C4-2B (cell line): ENCODE measurements at regions not wholly inside any gene's neighbourhood (a gene's known extent, or its start where the extent isn't known, plus 50 kb on each side); places are given as distances from the start of the nearest gene placed in this dataset.

Experiments
- H3K27ac ChIP-seq: fragments of 450-650 bp; 2 replicates; pipeline ENCODE4 v1.5.1; 2017
- ZFX ChIP-seq: fragments of 450-650 bp; IDR thresholded peaks from 2 replicates; pipeline ENCODE4 v1.6.1; 2017
- TF ChIP-seq, protein P1 (sequence below): fragments of 450-650 bp; conservative IDR thresholded peaks from 2 replicates; pipeline ENCODE4 v1.5.1; 2017; ENCODE audit warnings: mild to moderate bottlenecking

- H3K27ac ChIP-seq = no peak overlapping the region
- TF ChIP-seq, protein P1, sequence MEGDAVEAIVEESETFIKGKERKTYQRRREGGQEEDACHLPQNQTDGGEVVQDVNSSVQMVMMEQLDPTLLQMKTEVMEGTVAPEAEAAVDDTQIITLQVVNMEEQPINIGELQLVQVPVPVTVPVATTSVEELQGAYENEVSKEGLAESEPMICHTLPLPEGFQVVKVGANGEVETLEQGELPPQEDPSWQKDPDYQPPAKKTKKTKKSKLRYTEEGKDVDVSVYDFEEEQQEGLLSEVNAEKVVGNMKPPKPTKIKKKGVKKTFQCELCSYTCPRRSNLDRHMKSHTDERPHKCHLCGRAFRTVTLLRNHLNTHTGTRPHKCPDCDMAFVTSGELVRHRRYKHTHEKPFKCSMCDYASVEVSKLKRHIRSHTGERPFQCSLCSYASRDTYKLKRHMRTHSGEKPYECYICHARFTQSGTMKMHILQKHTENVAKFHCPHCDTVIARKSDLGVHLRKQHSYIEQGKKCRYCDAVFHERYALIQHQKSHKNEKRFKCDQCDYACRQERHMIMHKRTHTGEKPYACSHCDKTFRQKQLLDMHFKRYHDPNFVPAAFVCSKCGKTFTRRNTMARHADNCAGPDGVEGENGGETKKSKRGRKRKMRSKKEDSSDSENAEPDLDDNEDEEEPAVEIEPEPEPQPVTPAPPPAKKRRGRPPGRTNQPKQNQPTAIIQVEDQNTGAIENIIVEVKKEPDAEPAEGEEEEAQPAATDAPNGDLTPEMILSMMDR = no peak
- TF ChIP-seq ZFX = no peak
These were observed 296.7 kb upstream of the DACH1 start for GRCh38 chr13:72163678-72164077.

DNA sequence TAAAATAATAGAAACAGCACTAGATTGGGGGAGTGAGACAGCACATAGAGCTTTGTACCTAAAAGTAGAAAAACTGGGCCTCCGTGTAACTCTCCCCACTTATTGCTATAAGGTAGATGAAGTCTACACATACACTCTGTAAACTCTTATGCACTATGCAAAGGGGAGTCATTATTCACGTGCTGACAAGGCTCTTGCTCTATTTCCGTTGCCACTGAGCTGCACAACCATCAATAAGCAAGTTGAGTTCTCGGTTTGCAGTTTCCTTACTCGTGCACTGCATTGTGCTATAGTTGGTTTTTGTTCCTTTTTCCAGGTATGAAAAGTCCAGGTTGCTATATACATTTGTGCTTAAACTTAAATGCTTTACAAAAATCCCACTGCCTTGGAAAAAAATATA lies 294.0 kb upstream of the DACH1 start:
- H3K27ac ChIP-seq = no peak overlapping the region
- no peak for TF ChIP-seq ZFX
- TF ChIP-seq, protein P1 = no peak

DNA sequence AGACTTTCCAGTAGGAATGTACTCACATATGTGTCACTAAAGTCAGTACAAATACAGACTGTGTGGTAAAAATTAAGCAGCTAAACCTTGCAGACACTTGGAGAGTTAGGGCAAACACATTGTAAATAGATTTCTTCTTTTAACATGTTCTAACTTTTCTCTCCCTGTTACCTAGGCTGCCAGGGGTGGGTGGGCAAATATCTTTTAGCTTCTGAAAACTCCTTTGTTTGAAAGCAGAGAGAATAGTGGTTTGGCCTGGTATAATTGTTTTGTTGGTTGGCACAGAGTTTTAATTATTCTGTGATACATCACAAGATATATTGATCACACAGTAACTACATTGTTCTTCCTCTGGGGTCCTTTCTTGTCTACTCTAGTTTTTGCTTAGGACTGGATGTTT lies 289.8 kb upstream of the DACH1 start:
- TF ChIP-seq ZFX = no peak
- TF ChIP-seq, protein P1 = no peak
- H3K27ac ChIP-seq = no peak overlapping the region

DNA sequence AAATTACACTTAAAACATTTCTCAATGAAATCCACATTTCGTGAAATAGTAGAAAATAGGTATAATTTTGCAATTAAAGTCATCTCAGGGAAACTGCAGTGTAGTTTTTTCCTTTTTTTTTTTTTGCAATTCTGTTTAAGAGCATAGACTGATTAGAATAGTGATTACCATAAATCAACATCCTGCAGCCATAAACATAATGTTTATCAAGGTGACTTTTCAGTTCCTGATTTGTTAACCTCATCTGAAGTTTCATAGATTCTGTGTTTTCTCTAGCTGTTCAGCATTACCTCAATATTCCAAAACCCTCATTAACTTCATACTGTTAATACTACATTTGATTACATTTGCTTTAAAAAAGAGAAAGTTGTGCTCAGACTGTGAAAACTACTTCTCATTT lies 286.3 kb upstream of the DACH1 start:
- TF ChIP-seq, protein P1 = no peak
- TF ChIP-seq ZFX = no peak
- no peak overlapping the region for H3K27ac ChIP-seq

GRCh38 chr13:72151241-72151640 lies 284.2 kb upstream of the DACH1 start:
- no peak overlapping the region for H3K27ac ChIP-seq
- TF ChIP-seq, protein P1 = no peak
- TF ChIP-seq ZFX = no peak

GRCh38 chr13:72150502-72150901 lies 283.5 kb upstream of the DACH1 start:
- no peak for TF ChIP-seq ZFX
- TF ChIP-seq, protein P1 = no peak
- no peak overlapping the region for H3K27ac ChIP-seq

DNA sequence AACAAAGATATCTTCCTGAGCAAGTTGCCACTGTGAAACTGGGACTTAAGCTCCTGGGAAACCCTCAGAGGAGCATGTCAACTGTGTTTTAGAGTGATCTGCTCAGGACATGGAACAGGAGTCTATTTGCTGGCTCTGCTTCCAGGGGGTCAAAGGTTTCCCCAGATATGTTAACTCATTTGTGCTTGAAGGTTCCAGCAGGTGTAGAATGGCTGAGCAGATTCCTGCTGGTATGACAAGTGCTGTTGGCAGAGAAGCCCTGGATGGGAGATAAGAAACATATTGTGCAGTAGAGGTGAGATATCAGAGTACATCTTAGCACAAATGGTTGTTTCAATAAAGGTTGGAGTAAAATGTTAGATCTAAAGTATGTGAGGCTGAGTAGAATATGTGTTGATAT lies 282.7 kb upstream of the DACH1 start:
- H3K27ac ChIP-seq = no peak overlapping the region
- TF ChIP-seq, protein P1 = no peak
- TF ChIP-seq ZFX = no peak
